ENCODE measurements at regions not wholly inside any gene's neighbourhood (a gene's known extent, or its start where the extent isn't known, plus 50 kb on each side); places are given as distances from the start of the nearest gene placed in this dataset.

DNA sequence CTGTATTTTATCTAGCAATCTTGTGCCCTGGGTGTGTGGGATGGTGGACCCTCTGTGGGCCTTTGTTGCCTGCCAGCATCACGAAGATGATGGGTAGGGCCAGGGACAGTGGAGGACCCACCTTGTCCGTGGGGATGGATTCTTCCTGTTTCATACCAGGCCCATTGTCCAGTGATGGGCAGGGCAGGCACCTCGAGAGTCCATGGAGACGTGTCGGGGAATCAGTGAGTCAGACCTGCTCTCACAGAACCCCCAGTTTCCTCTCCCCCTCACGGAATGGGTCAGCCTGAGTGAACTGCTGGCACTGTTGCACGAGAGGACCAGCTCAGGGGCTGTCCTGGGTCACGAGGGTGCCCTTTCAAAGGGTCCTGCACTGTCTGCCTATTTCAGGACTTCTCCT is 401.2 kb downstream of the RPS24 start:
- FAIRE-seq, result no peak
- TF ChIP-seq, protein P1, sequence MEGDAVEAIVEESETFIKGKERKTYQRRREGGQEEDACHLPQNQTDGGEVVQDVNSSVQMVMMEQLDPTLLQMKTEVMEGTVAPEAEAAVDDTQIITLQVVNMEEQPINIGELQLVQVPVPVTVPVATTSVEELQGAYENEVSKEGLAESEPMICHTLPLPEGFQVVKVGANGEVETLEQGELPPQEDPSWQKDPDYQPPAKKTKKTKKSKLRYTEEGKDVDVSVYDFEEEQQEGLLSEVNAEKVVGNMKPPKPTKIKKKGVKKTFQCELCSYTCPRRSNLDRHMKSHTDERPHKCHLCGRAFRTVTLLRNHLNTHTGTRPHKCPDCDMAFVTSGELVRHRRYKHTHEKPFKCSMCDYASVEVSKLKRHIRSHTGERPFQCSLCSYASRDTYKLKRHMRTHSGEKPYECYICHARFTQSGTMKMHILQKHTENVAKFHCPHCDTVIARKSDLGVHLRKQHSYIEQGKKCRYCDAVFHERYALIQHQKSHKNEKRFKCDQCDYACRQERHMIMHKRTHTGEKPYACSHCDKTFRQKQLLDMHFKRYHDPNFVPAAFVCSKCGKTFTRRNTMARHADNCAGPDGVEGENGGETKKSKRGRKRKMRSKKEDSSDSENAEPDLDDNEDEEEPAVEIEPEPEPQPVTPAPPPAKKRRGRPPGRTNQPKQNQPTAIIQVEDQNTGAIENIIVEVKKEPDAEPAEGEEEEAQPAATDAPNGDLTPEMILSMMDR (IDR thresholded peaks at IDR 0.05; ENCODE audit: insufficient read depth, missing control alignments), result no peak

DNA sequence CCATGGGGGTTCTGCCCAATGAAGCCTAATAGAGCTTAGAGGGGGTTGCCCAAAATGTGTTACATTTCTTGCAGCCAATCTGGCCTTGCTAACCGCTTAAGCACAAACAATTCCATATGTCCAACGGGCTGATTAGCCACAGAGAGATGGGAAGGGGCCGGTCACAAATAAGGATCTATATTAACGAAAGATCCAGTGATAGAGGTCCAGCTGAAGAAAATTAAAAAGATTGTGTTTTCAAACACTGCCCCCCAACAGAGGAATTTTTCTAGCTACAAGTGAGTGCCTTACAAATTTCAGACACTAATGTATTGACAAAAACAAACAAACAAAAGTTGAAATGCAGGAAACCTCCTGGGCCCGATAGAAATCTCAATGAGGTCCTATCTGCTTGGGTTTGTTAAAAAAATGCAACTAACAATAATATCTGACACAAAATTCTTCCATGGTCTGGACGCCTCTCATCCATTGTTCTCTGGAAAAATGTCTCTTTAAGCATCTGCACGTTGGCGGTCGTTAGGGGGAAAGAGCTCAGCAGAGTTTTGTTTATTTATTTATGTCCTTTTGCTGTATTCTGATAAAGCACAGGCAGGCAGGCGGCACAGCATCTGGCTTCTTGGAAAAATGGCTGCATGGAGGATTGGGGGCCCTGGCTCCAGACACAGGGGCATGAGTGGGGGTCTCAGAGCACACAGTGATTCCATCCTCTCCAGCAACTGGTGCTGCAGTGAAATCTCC is 402.0 kb downstream of the RPS24 start:
- TF ChIP-seq, protein P1 (IDR thresholded peaks at IDR 0.05; ENCODE audit: insufficient read depth, missing control alignments), result no peak
- DNase-seq (ENCODE audit: insufficient read length, low spot score), result no peak
- FAIRE-seq, result no peak

More for the DNA sequence above, 401.2 kb downstream of the RPS24 start:
- DNase-seq (ENCODE audit: insufficient read length, low spot score), result no peak

DNA sequence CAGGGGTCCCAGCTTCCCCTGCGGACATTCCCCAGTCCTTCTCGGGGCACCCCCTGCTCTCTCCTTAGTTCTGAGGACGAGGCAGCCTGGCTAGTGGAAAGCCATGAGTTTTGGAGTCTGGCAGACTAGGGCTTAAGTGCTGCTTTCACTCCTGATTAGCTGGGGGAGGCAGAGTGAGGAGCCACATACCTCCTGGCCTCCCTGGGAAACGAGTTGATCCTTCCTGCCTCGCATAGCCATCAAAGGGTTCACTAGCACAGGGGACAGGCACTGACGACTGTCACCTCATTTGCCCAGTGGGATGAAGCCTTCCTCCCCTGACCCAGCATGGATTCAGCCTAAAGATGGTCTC is 402.5 kb downstream of the RPS24 start:
- FAIRE-seq, result no peak
- TF ChIP-seq, protein P1 (IDR thresholded peaks at IDR 0.05; ENCODE audit: insufficient read depth, missing control alignments), result no peak
- DNase-seq (ENCODE audit: insufficient read length, low spot score), result no peak

DNA sequence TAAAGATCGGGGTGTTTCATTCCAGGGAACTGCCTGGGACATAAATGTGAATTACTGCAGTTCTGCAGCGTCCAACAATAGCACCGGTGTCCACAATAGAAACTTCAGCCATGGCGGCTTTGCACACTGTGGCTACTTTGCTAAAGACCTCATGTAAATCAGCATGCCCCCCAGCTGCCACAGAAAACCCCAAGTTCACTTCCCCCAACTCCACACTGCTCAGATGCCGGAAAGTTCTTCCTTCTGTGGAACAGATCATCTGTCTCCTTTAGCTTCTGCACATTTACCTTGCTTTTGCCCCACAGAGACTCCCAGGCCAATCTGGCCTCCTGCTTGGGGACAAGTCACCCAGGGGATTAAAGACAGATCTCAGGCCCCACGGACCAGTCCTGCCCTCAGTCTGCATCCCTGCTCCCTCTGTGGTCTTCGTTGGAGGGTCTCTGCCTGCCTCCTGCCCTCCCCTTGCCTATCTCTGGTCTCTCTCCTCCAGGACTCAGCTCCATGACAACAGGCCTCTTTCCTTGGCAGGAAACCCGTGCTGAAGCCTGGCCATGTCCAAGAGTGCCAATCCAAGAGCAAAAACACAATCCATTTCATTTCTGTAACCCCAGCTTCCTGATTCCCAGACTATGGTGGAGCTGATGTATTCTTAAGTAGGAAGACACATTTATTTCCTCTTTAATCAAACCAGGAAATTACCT is 403.2 kb downstream of the RPS24 start:
- TF ChIP-seq, protein P1 (IDR thresholded peaks at IDR 0.05; ENCODE audit: insufficient read depth, missing control alignments), result no peak
- DNase-seq (ENCODE audit: insufficient read length, low spot score), result no peak
- FAIRE-seq, result no peak

DNA sequence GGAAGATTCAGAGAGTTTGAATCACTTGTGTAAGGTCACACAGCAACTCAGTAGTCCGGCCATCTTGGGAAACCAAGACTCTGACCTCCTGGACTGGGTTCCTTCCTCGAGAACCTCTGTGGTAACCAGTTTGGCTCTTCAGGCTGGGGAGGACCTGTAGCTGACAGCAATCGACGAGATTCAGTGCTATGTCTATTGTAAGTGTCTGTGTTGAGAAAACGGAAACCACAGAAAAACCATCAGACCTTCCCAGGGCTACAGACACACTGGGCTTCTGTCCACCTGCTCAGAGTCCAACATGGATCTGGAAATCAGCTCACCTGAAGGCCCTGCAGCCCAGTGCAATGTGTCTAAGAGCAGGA is 403.7 kb downstream of the RPS24 start:
- FAIRE-seq, result no peak
- no peak for DNase-seq (ENCODE audit: insufficient read length, low spot score)
- TF ChIP-seq, protein P1 (IDR thresholded peaks at IDR 0.05; ENCODE audit: insufficient read depth, missing control alignments), result no peak

DNA sequence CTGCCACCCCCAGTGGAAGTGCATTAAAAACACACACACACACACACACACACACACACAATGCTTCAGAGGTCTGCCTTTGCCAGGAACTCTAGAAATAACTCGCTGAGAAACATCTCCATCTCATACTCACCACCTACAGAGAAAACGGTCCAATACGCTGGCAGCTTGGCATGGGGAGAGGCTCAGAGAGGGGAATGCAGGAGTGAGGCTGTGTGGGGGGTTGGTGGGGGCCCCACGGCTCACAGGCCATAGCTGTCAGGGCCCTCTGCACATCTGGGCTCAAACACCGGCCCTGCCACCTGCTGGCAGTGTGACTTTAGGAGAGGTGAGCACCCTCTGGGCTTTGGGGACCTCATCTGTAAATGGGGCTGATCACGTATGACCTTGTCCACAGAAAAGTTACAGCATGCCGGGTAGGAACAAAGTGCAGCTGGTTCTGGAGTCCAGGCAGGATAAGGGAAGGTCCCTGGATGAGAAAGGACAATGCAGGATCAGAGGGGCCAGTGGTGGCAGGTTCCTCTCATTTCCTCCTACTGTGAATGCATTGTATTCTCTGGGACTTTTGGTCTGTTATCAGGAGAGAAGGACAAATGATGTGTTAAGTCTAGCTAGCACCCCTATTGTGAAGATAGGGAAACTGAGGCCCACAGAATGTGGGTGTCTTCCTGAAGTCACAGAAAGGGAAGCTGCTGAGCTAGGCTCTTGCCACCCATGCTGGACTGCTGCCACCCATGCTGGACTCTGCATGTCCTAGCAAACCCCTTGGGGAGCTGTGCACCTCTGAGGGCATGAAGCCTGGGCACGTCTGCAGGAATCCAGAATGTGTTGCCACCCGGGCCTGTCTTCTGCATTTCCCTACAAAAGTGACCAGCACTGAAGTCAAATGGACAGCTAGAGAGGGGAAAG is 404.6 kb downstream of the RPS24 start:
- DNase-seq (ENCODE audit: insufficient read length, low spot score) (no peak), FAIRE-seq (no peak)
- TF ChIP-seq, protein P1 (IDR thresholded peaks at IDR 0.05; ENCODE audit: insufficient read depth, missing control alignments), result peak; percentile 11

Measured in D721Med (cell line).